ENCODE measurements at regions not wholly inside any gene's neighbourhood (a gene's known extent, or its start where the extent isn't known, plus 50 kb on each side); places are given as distances from the start of the nearest gene placed in this dataset.

DNA sequence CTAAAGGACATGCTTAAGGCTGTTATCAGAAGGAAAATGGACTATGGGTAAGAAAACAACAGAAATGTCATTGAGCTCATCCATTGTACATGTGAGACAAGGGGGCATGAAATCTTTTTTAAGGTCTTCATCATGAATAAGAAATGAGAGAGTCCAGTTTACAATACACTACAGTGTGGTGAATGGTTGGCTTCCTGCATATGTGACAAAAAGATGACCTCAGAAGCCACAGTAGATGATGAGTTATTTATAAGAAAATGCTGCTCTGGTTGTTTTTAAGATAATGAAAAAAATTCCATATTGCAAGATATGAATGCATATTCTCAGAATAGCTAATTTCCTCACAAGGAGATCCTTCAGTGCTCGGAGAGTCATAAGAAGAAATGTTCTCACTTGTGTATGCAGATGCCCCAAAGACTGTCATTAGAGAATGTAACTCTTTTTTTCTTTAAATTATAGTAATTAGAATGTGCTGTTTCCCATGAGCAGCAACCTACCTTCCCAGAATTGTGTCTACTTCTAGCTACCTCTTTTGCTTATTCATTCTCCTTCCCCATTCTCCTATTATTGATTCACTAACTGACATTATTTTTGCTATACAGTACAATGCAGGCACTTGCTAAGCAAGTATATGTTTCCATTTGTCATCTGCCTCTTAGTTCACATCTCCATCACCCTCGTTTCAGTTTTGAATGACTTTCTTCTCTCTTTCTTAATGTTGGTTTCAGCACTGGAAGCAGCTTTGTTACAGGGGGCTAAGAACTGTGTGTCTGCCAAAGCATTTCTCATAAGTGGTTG lies 152.0 kb upstream of the PEX5L start:
- DNase-seq = no peak

DNA sequence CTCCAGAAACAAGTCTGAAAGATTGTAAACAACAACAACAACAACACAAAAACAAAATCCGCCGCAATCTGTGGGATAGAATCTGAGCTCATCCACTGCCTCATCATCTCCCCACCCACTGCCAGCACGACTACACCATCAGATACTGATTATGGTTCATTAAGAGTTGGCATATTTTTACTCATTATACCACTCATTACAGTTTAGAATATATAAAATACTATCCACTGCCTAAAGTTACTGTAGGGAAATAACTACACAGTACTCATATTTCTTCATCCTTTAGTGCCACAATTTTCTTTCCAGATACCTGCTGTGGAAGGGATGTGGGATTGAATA lies 152.5 kb upstream of the PEX5L start:
- no peak for DNase-seq

DNA sequence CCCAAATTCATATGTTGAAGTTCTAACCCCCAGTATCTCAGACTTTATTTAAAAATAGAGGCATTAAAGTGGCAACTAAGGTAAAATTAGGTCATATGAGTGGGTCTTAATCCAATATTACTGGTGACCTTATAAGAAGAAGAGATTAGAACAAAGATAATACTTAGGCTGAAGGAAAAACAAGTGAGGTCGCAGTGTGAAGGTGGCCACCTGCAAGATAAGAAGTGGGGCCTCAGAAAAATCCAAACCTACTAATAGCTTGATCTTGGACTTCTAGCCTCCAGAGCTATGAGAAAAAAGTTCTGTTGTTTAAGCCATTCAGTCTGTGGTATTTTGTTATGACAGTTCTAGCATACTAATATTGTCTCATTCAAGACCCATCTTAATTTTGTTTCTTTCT lies 159.9 kb upstream of the PEX5L start:
- DNase-seq = no peak

DNA sequence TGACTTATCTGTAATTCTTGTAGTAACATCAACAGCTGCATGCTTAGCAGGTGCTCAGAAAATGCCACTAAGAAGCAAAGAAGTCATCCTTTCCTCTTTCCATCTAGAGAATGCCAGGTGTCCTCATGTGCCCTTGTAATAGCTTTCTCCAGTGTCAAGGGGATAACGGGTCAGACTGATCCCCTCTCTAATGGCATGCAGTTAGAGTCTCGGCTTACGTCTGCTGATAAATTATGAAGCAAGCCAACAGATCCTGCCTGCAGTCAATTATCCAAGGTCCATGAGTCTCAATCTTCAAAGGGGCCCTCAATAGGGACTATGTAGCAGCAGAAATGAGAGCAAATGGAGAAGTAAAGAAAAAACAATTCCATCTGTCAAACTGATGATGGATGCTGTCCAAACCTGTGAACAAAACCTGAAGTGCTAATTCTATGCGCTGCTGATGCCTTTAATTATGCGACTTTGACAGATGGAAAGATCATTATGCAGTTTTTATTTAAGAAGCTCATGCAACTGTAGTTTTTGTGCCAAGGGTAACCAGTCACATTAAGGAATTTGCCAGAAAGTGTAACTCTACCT lies 162.8 kb upstream of the PEX5L start:
- DNase-seq = peak; percentile 69

DNA sequence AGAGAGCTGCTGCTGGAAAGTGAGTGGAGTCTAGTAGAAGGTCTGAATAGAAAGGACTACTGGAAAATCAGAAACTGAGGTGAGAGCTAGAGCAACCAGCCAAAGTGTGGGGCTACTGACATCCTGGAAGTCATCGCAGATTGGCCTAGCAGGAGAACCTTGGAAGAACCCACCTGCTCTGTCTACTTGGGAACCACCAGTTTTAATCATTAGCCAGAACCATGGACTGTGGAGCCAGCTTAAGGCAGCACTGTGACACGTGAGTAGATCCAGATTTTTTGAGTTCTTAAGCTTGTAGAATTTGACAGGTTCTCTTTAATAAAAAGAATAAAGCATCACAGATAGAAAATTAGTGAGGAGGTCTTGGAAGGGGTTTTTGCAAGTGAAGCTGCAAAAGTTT lies 179.1 kb upstream of the PEX5L start:
- no peak for DNase-seq

DNA sequence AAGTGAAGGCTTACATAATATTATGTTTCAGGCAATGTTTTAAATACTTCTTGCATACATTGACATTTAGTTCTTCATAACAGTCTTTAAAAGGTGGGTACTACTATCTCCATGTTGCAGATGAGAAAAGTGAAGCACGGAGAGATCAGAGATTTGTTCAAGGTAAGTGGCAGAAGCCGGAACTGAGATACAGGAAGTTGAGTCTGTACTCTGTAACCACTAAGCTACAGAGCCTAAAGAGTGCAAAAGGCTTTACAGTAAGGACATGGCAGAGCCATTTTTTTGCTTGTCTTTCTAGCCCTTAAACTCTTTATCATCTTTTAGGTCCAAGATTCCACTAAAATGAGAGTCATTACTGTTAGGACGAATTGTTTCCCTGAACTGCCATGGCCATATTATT lies 186.5 kb upstream of the PEX5L start:
- no peak for DNase-seq

DNA sequence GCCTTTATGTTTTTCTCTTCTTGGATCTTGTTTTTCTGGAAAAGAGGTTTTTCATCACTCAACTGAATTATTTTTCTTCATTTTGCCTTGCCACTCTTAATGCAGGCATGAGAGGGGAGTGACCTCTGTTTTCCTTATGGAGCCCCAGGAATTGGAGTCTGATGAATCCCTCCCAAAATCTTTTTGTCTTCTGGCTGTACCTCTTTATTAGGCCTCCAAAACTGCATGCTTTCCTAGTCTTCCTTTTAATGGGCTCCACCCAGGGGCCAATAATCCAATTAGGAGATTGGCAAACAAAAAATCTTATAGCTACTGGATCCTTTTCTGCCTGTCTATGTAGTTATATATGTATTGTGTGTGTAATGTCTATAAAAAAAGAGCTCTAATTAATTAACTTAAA lies 192.4 kb upstream of the PEX5L start:
- peak; percentile 18 for DNase-seq

DNA sequence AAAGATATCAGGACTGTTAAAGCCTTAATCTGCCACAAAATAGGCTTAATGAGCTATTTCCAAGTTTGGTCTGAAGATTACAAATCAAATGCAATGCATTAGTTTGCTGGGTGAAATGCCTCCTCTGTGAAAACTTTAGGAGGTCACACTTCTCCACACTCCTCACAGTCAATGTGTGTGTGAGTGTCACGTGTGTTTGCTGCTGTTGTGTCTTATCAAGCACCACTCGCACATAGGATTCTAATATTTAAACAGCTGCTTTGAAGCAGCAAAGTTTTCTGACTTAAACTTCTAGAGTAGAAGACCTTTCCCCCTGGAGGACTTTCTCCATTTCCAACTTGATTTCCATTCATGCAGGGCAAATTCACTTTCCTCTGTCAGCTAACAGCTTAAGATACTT lies 203.2 kb upstream of the PEX5L start:
- DNase-seq = no peak

DNA sequence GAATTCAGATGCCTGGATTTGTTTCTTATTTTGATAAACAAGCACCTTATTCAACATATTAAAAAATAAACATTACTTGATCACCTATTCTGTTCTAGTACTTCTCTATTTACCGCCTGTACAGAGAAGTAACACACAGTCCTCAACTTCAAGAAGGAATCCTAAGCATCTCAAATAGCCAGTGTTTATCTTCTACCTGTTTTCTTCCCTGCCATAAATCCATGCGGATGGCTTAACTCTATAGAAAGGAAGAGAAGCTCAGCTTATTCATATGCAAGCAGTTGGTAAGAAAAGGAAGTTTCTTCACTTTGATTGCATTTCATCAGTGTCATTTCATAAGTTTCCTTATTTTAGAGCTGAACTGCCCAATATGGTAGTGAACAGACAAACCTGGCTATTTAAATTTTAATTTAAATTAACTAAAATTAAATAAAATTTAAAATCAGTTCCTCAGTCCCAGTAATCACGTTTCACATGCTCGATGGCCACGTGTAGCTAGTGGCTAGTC lies 210.0 kb upstream of the PEX5L start:
- no peak for DNase-seq

DNA sequence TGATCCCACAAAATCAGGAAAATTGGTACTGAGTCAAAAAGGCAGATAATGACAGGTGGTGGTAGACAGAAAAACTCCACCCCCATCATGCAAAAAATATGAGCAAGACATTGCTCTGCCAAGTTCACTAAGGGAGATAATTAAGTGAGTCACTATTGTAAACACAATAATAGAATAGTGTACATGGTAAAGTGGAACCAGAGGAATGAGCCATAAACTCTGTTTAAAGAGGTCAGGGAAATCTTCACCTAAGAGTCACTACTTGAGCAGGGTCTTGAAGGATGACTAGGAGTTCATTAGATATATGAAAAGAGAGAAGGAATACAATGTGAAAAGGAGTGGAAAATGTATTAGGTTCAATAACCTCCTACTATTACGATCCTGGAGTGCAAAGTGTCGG lies 213.4 kb upstream of the PEX5L start:
- no peak for DNase-seq

DNA sequence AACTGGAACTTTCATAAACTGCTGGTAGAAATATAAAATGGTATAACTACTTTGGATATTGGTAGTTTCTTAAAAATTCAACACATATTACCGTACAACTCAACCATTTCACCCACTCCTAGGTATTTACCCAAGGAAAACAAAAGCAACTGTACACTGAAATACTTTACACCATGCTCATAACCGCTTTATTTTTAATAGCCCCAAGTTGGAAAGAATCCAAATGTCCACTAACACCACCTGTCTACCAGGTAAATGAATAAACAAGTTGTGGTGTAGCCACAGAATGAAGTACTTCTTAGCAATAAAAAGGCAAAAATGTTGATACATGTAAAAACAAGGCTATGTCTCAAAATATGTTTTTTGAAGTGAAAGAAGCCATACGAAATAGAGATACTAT lies 215.9 kb upstream of the PEX5L start:
- no peak for DNase-seq

DNA sequence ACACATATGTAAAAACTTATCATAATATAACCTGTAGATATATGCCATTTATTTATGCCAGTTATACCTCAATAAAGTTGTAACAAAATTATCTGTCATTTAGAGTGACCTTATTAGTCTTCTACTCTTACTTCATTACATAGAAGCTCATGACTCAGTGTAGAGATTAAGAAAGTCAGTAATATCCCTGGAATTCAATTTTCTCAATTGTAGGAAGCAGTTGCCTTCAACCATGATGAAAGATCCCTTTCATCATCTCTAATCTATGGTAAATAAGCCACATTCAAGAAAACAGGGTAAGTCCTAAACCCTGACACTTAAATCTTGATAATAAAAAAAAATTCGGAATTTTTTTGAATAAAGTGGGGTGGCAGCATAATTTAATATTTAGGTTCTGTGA lies 216.5 kb upstream of the PEX5L start:
- DNase-seq = no peak

DNA sequence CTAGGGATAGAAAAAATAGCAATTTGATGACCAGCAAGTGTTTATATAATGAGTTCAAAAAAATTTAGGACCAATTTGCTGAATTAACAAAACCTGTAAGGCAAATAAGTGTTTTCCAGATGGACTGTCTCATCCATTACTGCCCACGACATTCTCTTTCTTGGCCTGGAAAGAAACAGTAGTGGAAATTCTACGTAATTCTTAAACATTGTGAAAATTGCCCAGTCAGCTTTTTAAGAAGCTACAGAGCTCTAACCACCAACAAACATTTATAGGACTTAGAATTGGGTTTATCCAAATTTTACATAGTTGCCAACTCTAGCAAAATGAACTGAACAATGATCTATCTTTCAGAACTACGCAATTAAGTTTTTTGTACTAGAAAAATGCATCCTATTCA lies 227.7 kb upstream of the PEX5L start:
- DNase-seq = no peak

DNA sequence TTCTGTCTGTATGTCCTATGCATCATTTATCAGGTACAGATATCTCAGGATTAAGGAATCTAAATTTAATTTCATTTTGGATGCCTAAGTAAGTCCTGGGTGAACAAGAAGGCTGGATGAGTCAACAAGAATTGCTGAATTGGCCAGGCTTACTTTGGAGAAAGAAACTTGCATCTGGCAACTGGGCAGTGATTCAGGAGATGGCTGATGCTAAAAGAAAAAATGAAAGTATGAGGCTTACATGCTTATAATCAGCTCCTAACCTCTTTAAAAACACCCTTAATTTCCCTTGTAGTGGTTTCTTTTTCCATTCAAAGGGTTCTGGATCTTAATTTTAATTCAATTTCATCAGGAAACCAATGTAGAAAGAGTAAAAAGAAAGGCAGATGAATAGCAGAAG lies 228.8 kb upstream of the PEX5L start:
- DNase-seq = no peak

DNA sequence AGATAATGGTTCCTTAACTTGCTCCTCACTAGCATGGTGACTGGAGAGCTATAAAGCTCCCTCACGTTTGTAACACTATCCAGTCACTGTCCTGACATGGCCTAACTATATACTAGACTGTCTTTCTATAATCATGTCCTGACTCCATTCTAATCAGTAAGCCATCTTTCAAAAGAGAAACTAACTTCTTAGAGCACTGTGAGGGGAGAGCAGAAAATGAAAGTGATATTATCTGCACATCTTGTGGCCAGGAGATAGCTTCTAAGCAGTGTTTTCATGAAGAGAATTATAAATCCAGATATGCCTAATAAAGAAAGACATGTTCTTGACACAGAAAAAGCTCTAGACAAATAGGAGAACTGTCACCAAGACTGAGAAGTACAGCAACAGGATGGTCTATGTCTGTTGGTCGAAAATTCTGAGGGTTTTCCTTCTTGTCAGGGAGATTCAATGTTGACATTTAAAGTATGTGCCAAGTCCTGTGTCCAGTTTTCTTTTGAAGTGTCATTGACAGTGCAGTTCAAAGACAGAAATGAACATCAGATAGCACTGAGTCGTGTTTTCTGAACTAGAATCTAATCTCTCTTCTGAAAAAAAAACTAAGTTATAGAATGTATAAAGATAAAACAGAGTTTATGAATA lies 230.6 kb upstream of the PEX5L start:
- DNase-seq = no peak

DNA sequence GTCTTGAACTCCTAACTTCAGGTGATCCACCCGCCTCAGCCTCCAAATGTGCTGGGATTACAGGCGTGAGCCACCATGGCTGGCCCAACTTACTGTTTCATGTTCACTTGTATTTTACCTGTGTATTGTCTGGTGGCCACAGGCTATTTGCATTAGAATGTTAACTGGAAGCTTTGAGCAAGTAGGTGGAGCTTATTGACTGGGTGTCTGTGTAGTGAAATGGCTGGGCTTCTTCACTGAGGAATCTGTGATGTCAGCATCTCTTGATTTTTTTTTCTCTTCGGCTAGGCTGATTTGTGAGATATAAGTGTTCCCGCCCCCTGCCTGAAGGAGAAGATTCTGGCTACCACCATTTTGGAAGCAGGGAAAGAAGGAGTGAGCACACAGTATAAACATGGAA lies 237.8 kb upstream of the PEX5L start:
- DNase-seq = no peak

DNA sequence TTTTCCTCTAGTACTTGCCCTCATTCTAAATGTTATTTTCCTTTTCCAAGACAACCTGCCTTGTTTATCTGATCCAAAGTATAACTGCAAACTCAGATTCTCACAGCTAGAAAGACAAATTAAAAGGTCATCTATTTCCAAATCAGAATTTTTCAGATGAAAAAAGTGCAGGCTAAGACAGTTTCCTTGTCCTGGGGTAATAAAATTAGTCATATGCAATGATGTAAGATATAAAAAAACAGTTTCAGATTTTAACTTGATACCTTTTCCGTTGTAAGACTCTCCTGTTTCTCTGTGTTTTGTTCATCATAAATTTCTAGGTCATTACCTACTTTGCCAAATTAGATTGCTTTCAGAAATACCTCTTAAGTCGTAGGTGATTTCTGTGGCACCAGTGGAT lies 238.4 kb upstream of the PEX5L start:
- DNase-seq = no peak

DNA sequence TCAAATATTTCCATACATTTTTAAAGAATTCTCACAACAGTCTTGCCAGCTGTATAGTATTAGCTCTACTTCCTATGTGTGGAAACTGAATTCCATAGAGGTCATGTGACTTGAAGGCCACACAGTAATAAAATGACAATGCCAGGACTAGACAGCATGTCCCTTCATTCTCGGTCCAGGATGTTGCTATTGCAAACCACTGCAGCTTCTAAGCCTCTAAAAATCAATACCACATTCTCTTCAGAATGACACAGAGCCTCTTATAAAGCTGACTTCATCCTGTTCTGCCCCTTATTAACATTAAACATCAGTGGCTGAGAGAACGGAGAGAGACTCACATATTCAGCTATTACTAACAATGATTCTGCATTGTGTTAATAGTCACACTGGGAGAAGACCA lies 240.3 kb upstream of the PEX5L start:
- peak; percentile 18 for DNase-seq

DNA sequence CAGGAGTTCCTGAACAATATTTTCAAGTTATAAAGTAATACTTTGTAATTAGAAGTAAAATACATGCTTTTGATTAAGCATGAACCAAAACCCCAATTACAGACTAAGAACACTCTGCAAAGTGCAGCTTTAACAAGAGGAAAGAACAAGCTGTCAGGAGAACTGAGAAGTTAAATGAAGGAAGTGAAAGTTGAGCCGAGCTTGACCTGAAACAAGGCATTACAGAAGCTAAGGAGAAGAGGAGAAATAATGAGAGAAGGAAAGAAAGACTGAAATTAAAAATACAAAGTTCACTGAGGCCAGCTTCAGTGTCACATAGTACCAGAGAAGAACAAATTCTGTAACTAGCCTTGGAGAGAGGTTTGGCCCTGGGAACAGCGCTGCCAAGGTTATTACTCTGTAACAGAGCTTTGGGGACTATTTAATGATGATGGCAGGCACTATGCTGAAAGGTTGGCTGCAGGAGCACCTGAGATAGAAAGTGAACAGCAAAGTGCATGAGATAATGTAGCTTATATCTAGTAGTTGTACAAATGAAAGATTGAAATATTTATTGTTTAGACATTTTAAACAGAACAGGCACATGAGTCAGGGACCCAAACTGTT lies 241.9 kb upstream of the PEX5L start:
- no peak for DNase-seq

DNA sequence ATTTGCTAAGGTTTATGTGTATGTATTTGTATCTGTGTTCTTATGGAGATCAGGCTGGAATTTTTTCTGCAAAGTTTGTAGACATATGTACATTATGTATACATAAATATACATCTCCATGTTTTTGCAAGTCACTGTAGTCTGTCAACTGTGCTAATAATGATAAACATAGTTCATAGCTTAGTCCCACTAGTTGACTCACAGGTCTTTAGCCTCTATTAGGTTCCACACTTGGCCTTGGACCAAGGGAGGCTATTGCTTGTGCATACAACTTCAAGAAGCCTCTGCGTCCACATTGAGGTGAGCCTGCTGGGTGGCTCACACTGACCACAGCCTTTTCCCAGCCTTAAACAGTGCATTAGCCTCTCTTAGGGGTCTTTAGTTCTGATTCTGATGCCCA lies 243.8 kb upstream of the PEX5L start:
- no peak for DNase-seq

DNA sequence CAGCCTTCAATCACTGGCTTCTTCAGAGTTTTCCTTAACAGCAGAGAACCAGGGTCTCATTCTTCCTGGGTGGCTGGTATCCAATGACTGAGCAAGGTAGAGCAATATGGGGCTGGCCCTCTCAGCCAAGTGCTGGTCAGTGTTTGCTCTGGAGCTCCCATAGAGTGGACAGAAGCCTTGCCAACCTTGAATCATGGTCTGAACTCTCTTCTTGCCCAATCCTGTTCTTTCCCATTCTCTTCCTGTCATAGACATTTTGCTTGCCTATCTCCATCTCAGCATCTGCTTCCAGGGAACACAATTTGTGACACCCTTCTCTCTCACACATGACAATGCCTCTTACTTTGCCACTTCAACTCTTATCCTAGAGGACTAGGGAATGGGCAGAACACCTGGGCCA lies 245.6 kb upstream of the PEX5L start:
- DNase-seq = no peak

DNA sequence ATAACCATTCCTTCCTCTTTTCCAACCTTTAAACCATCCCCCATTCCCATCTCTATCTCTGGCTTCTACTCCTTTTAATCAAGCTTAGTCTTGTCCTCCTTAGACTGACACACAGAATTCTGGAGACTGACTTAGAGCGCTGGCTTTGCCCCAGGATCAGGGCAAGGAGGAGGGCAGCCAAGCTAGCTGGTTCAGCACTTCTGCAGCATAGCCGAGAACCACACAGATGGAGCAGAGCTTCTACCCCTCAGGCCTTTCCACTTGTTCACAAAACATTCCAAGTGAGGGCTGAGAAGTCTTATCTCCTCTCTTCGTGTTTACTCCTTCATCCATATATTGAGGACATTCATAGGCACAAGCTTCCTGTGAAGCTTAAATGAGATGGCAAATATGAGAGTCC lies 246.5 kb upstream of the PEX5L start:
- DNase-seq = no peak

DNA sequence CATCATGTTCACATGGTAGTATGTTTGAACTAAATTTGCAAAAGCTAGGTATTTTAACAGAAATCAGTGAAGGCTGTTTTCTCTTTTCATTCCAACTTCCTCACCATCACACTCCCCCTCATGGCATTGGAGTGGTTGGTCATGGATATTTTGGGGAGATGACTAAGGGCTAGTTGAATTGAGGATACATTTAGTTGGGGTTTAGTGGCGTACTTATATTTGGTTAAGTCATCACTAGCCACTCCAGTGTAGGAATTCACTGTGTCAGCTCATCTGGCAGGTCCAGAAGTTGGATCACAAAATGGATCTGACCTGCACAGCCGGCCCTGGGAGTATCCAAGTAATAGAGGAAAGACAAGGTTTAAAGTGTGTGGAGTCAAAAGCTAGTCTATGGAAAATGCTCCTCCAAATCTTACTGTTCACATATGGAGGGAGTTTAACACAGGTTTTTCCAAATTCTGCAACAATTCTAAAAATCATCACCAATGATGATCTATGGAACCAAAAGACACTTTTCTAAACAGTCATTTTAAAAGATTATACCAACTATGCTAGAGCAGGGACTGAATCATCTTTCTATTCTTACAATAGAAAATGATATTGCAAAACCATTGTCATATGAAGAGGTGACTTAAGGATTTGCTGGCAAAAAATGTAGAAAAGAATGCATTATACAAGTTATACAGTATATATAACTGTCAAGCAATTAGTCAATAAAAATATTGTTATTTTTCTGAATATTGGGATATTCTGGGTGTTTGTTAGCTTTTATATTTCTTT lies 247.8 kb upstream of the PEX5L start:
- no peak for DNase-seq
